Left hindlimb (tissue), 1 donor: ENCODE measurements at regions not wholly inside any gene's neighbourhood (a gene's known extent, or its start where the extent isn't known, plus 50 kb on each side); places are given as distances from the start of the nearest gene placed in this dataset.
A peak's percentile ranks its signal among the peaks of the same experiment; 100 is the strongest.

Source experiments
- DNase-seq: peaks from one replicate; pipeline ENCODE4 v3.0.0-alpha.2; 2018

- DNase-seq = peak; percentile 75
These were observed 428.8 kb upstream of the CLINT1 start for GRCh38 chr5:158287643-158288271.

GRCh38 chr5:158286827-158287226, 427.9 kb upstream of the CLINT1 start:
- no peak for DNase-seq

- DNase-seq = no peak
These were observed 426.8 kb upstream of the CLINT1 start for GRCh38 chr5:158285698-158286097.

- DNase-seq = no peak
These were observed 425.3 kb upstream of the CLINT1 start for GRCh38 chr5:158284242-158284641.

- DNase-seq = no peak
These were observed 424.5 kb upstream of the CLINT1 start for GRCh38 chr5:158283397-158283796.

- DNase-seq = no peak
These were observed 419.4 kb upstream of the CLINT1 start for GRCh38 chr5:158278216-158278925.

- DNase-seq = no peak
These were observed 418.3 kb upstream of the CLINT1 start for GRCh38 chr5:158277276-158277675.

- no peak for DNase-seq
These were observed 417.7 kb upstream of the CLINT1 start for GRCh38 chr5:158276692-158277091.

GRCh38 chr5:158275511-158275910, 416.6 kb upstream of the CLINT1 start:
- DNase-seq = no peak

GRCh38 chr5:158273035-158273434, 414.1 kb upstream of the CLINT1 start:
- DNase-seq = no peak

- DNase-seq = no peak
These were observed 413.5 kb upstream of the CLINT1 start for GRCh38 chr5:158272409-158272808.

- DNase-seq = no peak
These were observed 412.1 kb upstream of the CLINT1 start for GRCh38 chr5:158270996-158271554.

- no peak for DNase-seq
These were observed 409.3 kb upstream of the CLINT1 start for GRCh38 chr5:158268286-158268685.

- no peak for DNase-seq
These were observed 408.3 kb upstream of the CLINT1 start for GRCh38 chr5:158267228-158267627.

- no peak for DNase-seq
These were observed 407.2 kb upstream of the CLINT1 start for GRCh38 chr5:158265931-158266700.

- DNase-seq = no peak
These were observed 406.4 kb upstream of the CLINT1 start for GRCh38 chr5:158265346-158265745.

GRCh38 chr5:158264264-158264663, 405.3 kb upstream of the CLINT1 start:
- DNase-seq = no peak

GRCh38 chr5:158261674-158262367, 402.9 kb upstream of the CLINT1 start:
- DNase-seq = no peak

- no peak for DNase-seq
These were observed 397.2 kb upstream of the CLINT1 start for GRCh38 chr5:158256096-158256495.

- no peak for DNase-seq
These were observed 396.7 kb upstream of the CLINT1 start for GRCh38 chr5:158255609-158256008.

- DNase-seq = peak; percentile 48
These were observed 387.7 kb upstream of the CLINT1 start for GRCh38 chr5:158246661-158247060.

GRCh38 chr5:158245513-158245912, 386.6 kb upstream of the CLINT1 start:
- DNase-seq = no peak

GRCh38 chr5:158244882-158245281, 385.9 kb upstream of the CLINT1 start:
- DNase-seq = no peak
